Endothelial cell of umbilical vein (primary cell): ENCODE measurements at regions not wholly inside any gene's neighbourhood (a gene's known extent, or its start where the extent isn't known, plus 50 kb on each side); places are given as distances from the start of the nearest gene placed in this dataset.

ENCODE experiments used
- BruUV-seq: library from RNA; stranded (reverse); fragments of 400-500 nt; replicated peaks from 2 replicates; lab custom pipeline; 2021; lab: Mats Ljungman, UMichigan
- CTCF ChIA-PET: fragments of 300-600, 350-600 bp; sonication (Branson Sonifier 250); formaldehyde crosslinking; loops from one replicate; lab custom pipeline; 2021; ENCODE audit warnings: antibody characterized with exemption, inconsistent platforms; lab: Charles Lee
- POLR2A ChIA-PET: fragments of 300-600, 350-600 bp; sonication (Branson Sonifier 250); formaldehyde crosslinking; loops from one replicate; lab custom pipeline; 2021; ENCODE audit warnings: antibody characterized with exemption, inconsistent platforms; lab: Charles Lee
- DNase-seq: peaks from one replicate; pipeline ENCODE4 v3.0.0-alpha.2; 2011; ENCODE audit warnings: low read depth, low spot score
- FAIRE-seq: peaks from 2 replicates; lab custom pipeline; 2011; peaks lifted over from hg19 to GRCh38; lab: Jason Lieb, UNC
- H2AFZ ChIP-seq: 2 replicates; pipeline ENCODE4 v1.6.0; 2012; ENCODE audit warnings: low read depth, low read length, control low read depth, inconsistent platforms
- H3K27ac ChIP-seq: 2 replicates; pipeline ENCODE4 v1.5.1; 2011; ENCODE audit warnings: low read depth, mild to moderate bottlenecking, control low read depth, low read length, moderate library complexity; ENCODE audit not compliant: insufficient read depth
- H3K27me3 ChIP-seq, 2 experiments: 2 replicates each; pipeline versions ENCODE4 v1.6.0 to v1.6.1; 2011; ENCODE audit warnings: low read length in 2 of 2, mixed read lengths in 1 of 2; ENCODE audit not compliant: control insufficient read depth in 2 of 2, insufficient read depth in 2 of 2
- H3K36me3 ChIP-seq, 2 experiments: 2 replicates in 1 of 2; 3 replicates in 1 of 2; pipeline ENCODE4 v1.5.1; 2011; ENCODE audit warnings: low read length in 2 of 2, mild to moderate bottlenecking in 1 of 2, moderate library complexity in 1 of 2; ENCODE audit not compliant: control insufficient read depth in 2 of 2, insufficient read depth in 2 of 2; ENCODE audit errors: extremely low read depth in 1 of 2
- H3K4me1 ChIP-seq: 3 replicates; pipeline ENCODE4 v1.5.1; 2011; ENCODE audit warnings: mild to moderate bottlenecking, low read length; ENCODE audit not compliant: control insufficient read depth, insufficient read depth; ENCODE audit errors: extremely low read depth
- H3K4me2 ChIP-seq: 2 replicates; pipeline ENCODE4 v1.6.1; 2011; ENCODE audit warnings: low read length, control low read depth, mixed read lengths; ENCODE audit not compliant: insufficient read depth
- H3K4me3 ChIP-seq, 3 experiments: fragments of 200-600 bp in 1 of 3; sonication (generic), shearing (Covaris generic) in 1 of 3; replicated peaks in 1 of 3; 2 replicates each; pipeline ENCODE4 v1.5.1; 2011 to 2016; ENCODE audit warnings: control low read depth in 3 of 3, low read length in 3 of 3, mild to moderate bottlenecking in 2 of 3, inconsistent platforms in 1 of 3, low read depth in 1 of 3, moderate library complexity in 1 of 3; ENCODE audit not compliant: insufficient read depth in 1 of 3
- H3K79me2 ChIP-seq: 2 replicates; pipeline ENCODE4 v1.6.0; 2012; ENCODE audit warnings: low read length, inconsistent platforms; ENCODE audit not compliant: control insufficient read depth, insufficient read depth
- H3K9ac ChIP-seq: replicated peaks from 2 replicates; pipeline ENCODE3; 2011; ENCODE audit warnings: low read length, control low read depth; ENCODE audit not compliant: insufficient read depth; ENCODE audit errors: extremely low read depth
- H3K9me1 ChIP-seq: replicated peaks from 3 replicates; pipeline ENCODE4 v1.6.0; 2011; ENCODE audit warnings: mild to moderate bottlenecking, low read length; ENCODE audit not compliant: control insufficient read depth, insufficient read depth; ENCODE audit errors: extremely low read depth
- H3K9me3 ChIP-seq: replicated peaks from 2 replicates; pipeline ENCODE4 v1.5.1; 2012; ENCODE audit warnings: low read length, inconsistent platforms; ENCODE audit not compliant: control insufficient read depth, insufficient read depth
- H4K20me1 ChIP-seq: replicated peaks from 2 replicates; pipeline ENCODE3; 2011; ENCODE audit warnings: mild to moderate bottlenecking, low read length; ENCODE audit not compliant: control insufficient read depth, insufficient read depth; ENCODE audit errors: extremely low read depth
- EZH2 ChIP-seq: IDR thresholded peaks from 2 replicates; pipeline ENCODE4 v1.6.1; 2012; ENCODE audit warnings: borderline replicate concordance, low read depth, mild to moderate bottlenecking, moderate library complexity, low read length, inconsistent platforms; ENCODE audit not compliant: severe bottlenecking
- FOS ChIP-seq: IDR thresholded peaks from 2 replicates; pipeline ENCODE4 v1.6.1; 2011; ENCODE audit warnings: mild to moderate bottlenecking, low read length, moderate library complexity, borderline replicate concordance; ENCODE audit not compliant: insufficient read depth
- GATA2 ChIP-seq: IDR thresholded peaks from 2 replicates; pipeline ENCODE4 v1.7.0; 2011; ENCODE audit warnings: low read depth, mild to moderate bottlenecking, moderate library complexity, mixed read lengths, low read length; ENCODE audit not compliant: insufficient read length, insufficient read depth
- JUN ChIP-seq: IDR thresholded peaks from 2 replicates; pipeline ENCODE4 v1.6.1; 2011; ENCODE audit warnings: borderline replicate concordance, low read depth; ENCODE audit not compliant: insufficient read length, insufficient read depth
- MAX ChIP-seq: IDR thresholded peaks from 2 replicates; pipeline ENCODE4 v1.6.1; 2011; ENCODE audit not compliant: insufficient read depth, insufficient read length
- MYC ChIP-seq: IDR thresholded peaks from one replicate; pipeline ENCODE4 v1.6.1; 2011; ENCODE audit warnings: mild to moderate bottlenecking, low read depth, low read length
- POLR2A ChIP-seq: IDR thresholded peaks from 2 replicates; pipeline ENCODE4 v1.6.1; 2012; ENCODE audit warnings: low read depth, mild to moderate bottlenecking, control low read depth, low read length
- POLR2AphosphoS5 ChIP-seq: IDR thresholded peaks from 2 replicates; pipeline ENCODE4 v1.6.1; 2012; ENCODE audit warnings: low read depth, mild to moderate bottlenecking, control low read depth, low read length, moderate library complexity; ENCODE audit not compliant: insufficient read depth
- dilution Hi-C: fragments of 300-500 bp; cut with MboI; formaldehyde crosslinking; loops from one replicate; pipeline ENCODE4 v1.15.0; 2019; ENCODE audit warnings: low sequenced_read_pairs; ENCODE audit not compliant: extremely low pct_ligation_motif_present
- intact Hi-C: fragments of 100-400 bp; cut with micrococcal nuclease; formaldehyde crosslinking; loops from one replicate; pipeline ENCODE4 v1.10.0; 2022
- TF ChIP-seq, protein P1 (sequence below), 2 donors: IDR thresholded peaks; 1 replicate in 1 of 2; 2 replicates in 1 of 2; pipeline ENCODE4 v1.5.1; 2011; ENCODE audit warnings: low read length in 2 of 2, mild to moderate bottlenecking in 2 of 2, moderate library complexity in 2 of 2, control low read depth in 1 of 2, inconsistent platforms in 1 of 2, low read depth in 1 of 2; ENCODE audit not compliant: insufficient read depth in 1 of 2; ENCODE audit errors: extremely low read depth in 1 of 2

DNA sequence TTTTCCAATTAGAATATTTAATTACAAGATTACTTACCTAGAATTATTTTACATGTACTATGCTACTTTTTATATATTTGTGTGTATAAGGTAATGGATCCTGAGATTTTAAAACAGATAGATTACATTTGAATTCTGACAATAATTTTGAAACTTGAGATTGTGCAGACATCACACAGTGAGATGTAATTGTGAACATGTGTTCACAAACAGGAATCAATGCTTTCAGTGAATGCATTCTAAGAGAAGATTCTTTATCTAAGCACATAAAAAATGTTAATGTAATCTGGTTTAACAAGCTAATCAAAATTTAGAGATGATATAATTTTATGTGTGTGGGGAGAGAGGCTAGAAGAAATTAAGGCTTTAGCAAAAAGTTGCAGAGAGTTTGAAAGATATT, 1925.5 kb downstream of the ARAP2 start:
- no peak for DNase-seq

More for the DNA sequence above, 1925.5 kb downstream of the ARAP2 start:
- dilution Hi-C loops, result no loop called here
- no peak overlapping the region for H2AFZ ChIP-seq
- BruUV-seq, result no TSS peak
- CTCF ChIA-PET, result no interaction called here
- intact Hi-C loops, result no loop called here
- no peak overlapping the region for H3K9ac ChIP-seq
- H3K9me3 ChIP-seq, result peaks cover 3% of the 10 kb centered on the region
- no peak overlapping the region for H3K4me3 ChIP-seq
- POLR2A ChIA-PET, result no interaction called here
- TF ChIP-seq, protein P1, sequence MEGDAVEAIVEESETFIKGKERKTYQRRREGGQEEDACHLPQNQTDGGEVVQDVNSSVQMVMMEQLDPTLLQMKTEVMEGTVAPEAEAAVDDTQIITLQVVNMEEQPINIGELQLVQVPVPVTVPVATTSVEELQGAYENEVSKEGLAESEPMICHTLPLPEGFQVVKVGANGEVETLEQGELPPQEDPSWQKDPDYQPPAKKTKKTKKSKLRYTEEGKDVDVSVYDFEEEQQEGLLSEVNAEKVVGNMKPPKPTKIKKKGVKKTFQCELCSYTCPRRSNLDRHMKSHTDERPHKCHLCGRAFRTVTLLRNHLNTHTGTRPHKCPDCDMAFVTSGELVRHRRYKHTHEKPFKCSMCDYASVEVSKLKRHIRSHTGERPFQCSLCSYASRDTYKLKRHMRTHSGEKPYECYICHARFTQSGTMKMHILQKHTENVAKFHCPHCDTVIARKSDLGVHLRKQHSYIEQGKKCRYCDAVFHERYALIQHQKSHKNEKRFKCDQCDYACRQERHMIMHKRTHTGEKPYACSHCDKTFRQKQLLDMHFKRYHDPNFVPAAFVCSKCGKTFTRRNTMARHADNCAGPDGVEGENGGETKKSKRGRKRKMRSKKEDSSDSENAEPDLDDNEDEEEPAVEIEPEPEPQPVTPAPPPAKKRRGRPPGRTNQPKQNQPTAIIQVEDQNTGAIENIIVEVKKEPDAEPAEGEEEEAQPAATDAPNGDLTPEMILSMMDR (IDR thresholded peaks at IDR 0.05; ENCODE audit: extremely low read depth in 1 of 2, insufficient read depth in 1 of 2, low read depth in 1 of 2, low read length in 2 of 2), result no peak
- TF ChIP-seq JUN (no peak), POLR2A (no peak), GATA2 (no peak), MYC (no peak), EZH2 (no peak), MAX (no peak), POLR2AphosphoS5 (no peak), FOS (no peak)
- no peaks in the 10 kb centered on the region for H3K36me3 ChIP-seq
- H3K4me1 ChIP-seq, result no peaks in the 10 kb centered on the region
- no peak overlapping the region for H3K27ac ChIP-seq
- no peak overlapping the region for H3K4me2 ChIP-seq
- no peaks in the 10 kb centered on the region for H4K20me1 ChIP-seq
- H3K27me3 ChIP-seq, result no peaks in the 10 kb centered on the region
- no peaks in the 10 kb centered on the region for H3K79me2 ChIP-seq
- no peak for FAIRE-seq
- H3K9me1 ChIP-seq, result no peaks in the 10 kb centered on the region
